ENCODE measurements at regions not wholly inside any gene's neighbourhood (a gene's known extent, or its start where the extent isn't known, plus 50 kb on each side); places are given as distances from the start of the nearest gene placed in this dataset.

- Histone ChIP-seq H3K4me1 (peaks cover 23% of the 10 kb centered on the region), H3K9me3 (no peaks in the 10 kb centered on the region), H3K36me3 (no peaks in the 10 kb centered on the region), H3K27me3 (no peaks in the 10 kb centered on the region), H3K27ac (no peak overlapping the region), H3K4me3 (no peak overlapping the region)
- no peak for DNase-seq (ENCODE audit: low spot score in 2 of 2)
- TF ChIP-seq CTCF (IDR thresholded peaks at IDR 0.05), result no peak
- no peak for TF ChIP-seq EP300 (IDR thresholded peaks at IDR 0.05)
- no peak for TF ChIP-seq POLR2AphosphoS5 (IDR thresholded peaks at IDR 0.05)
- TF ChIP-seq POLR2A (IDR thresholded peaks at IDR 0.05), result no peak
- WGBS, result 84% methylated on average over 9 of the region's 9 CpGs
Observed at GRCh38 chr3:177823701-177824189, 626.5 kb upstream of the TBL1XR1 start.

- Histone ChIP-seq H3K27me3 (no peaks in the 10 kb centered on the region), H3K27ac (peak overlapping the region; percentile 61), H3K9me3 (no peaks in the 10 kb centered on the region), H3K36me3 (no peaks in the 10 kb centered on the region), H3K4me1 (peaks cover 23% of the 10 kb centered on the region), H3K4me3 (no peak overlapping the region)
- 29% methylated on average over 4 of the region's 4 CpGs for WGBS
- peak in 1 of 2 donors; percentile 70 for DNase-seq (ENCODE audit: low spot score in 2 of 2)
- TF ChIP-seq POLR2A (IDR thresholded peaks at IDR 0.05) (no peak), EP300 (IDR thresholded peaks at IDR 0.05) (no peak), POLR2AphosphoS5 (IDR thresholded peaks at IDR 0.05) (no peak), CTCF (IDR thresholded peaks at IDR 0.05) (no peak)
Observed at GRCh38 chr3:177824190-177824786, 627.0 kb upstream of the TBL1XR1 start.

- Histone ChIP-seq H3K27ac (peak overlapping the region; percentile 61), H3K36me3 (no peaks in the 10 kb centered on the region), H3K4me1 (peaks cover 25% of the 10 kb centered on the region), H3K27me3 (no peaks in the 10 kb centered on the region), H3K9me3 (no peaks in the 10 kb centered on the region), H3K4me3 (no peak overlapping the region)
- WGBS, result 60% methylated on average over 4 of the region's 4 CpGs
- DNase-seq (ENCODE audit: low spot score in 2 of 2), result no peak
- TF ChIP-seq POLR2AphosphoS5 (IDR thresholded peaks at IDR 0.05) (no peak), EP300 (IDR thresholded peaks at IDR 0.05) (no peak), POLR2A (IDR thresholded peaks at IDR 0.05) (no peak), CTCF (IDR thresholded peaks at IDR 0.05) (no peak)
Observed at GRCh38 chr3:177824841-177825240, 627.6 kb upstream of the TBL1XR1 start.

- no peak for DNase-seq (ENCODE audit: low spot score in 2 of 2)
- TF ChIP-seq POLR2A (IDR thresholded peaks at IDR 0.05), result no peak
- no peak for TF ChIP-seq EP300 (IDR thresholded peaks at IDR 0.05)
- no peak for TF ChIP-seq POLR2AphosphoS5 (IDR thresholded peaks at IDR 0.05)
- no peak for TF ChIP-seq CTCF (IDR thresholded peaks at IDR 0.05)
- peaks cover 32% of the 10 kb centered on the region for H3K4me1 ChIP-seq
- 97% methylated on average over 4 of the region's 10 CpGs for whole genome bisulfite sequencing
- no peaks in the 10 kb centered on the region for H3K27me3 ChIP-seq
- no peaks in the 10 kb centered on the region for H3K9me3 ChIP-seq
- no peak overlapping the region for H3K4me3 ChIP-seq
- H3K36me3 ChIP-seq, result no peaks in the 10 kb centered on the region
- H3K27ac ChIP-seq, result no peak overlapping the region
Observed at GRCh38 chr3:177826253-177826652, 629.0 kb upstream of the TBL1XR1 start.

- H3K9me3 ChIP-seq, result no peaks in the 10 kb centered on the region
- no peak for TF ChIP-seq POLR2A (IDR thresholded peaks at IDR 0.05)
- TF ChIP-seq POLR2AphosphoS5 (IDR thresholded peaks at IDR 0.05), result peak in 1 of 3 donors; percentile 29
- H3K36me3 ChIP-seq, result no peaks in the 10 kb centered on the region
- no peak overlapping the region for H3K27ac ChIP-seq
- 67% methylated on average over 5 of the region's 5 CpGs for WGBS
- H3K4me3 ChIP-seq, result no peak overlapping the region
- peaks cover 33% of the 10 kb centered on the region for H3K4me1 ChIP-seq
- DNase-seq (ENCODE audit: low spot score in 2 of 2), result no peak
- H3K27me3 ChIP-seq, result no peaks in the 10 kb centered on the region
Observed at GRCh38 chr3:177827511-177828207, 630.4 kb upstream of the TBL1XR1 start.
